NB4 (cell line): ENCODE measurements at regions not wholly inside any gene's neighbourhood (a gene's known extent, or its start where the extent isn't known, plus 50 kb on each side); places are given as distances from the start of the nearest gene placed in this dataset.

Experiments
- POLR2A ChIP-seq: IDR thresholded peaks from 2 replicates; pipeline ENCODE4 v1.6.1; 2011; ENCODE audit warnings: mild to moderate bottlenecking; ENCODE audit not compliant: insufficient read length; ENCODE audit errors: extremely low read depth
- TF ChIP-seq, protein P1 (sequence below): IDR thresholded peaks from one replicate; pipeline ENCODE4 v1.5.1; 2012; ENCODE audit warnings: low read depth, low read length

DNA sequence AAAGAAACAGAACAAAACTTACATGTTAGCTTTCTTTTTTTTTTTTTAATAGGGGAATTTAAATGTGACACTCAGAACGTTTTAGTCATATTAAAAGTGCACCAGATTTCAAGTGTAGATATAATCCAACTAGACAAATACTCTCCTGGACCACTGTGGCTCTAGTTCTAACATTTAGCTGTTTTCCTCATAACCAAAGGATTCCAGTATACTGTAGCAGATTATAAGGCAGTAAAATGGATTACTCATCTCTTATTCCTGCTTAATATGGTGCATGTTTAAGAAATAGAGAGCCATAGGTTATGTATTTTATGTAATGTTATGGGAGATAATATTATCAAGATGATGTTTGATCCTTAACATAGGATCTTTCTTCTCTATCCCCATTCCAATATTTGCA lies 1339.5 kb upstream of the AGA start:
- TF ChIP-seq, protein P1, sequence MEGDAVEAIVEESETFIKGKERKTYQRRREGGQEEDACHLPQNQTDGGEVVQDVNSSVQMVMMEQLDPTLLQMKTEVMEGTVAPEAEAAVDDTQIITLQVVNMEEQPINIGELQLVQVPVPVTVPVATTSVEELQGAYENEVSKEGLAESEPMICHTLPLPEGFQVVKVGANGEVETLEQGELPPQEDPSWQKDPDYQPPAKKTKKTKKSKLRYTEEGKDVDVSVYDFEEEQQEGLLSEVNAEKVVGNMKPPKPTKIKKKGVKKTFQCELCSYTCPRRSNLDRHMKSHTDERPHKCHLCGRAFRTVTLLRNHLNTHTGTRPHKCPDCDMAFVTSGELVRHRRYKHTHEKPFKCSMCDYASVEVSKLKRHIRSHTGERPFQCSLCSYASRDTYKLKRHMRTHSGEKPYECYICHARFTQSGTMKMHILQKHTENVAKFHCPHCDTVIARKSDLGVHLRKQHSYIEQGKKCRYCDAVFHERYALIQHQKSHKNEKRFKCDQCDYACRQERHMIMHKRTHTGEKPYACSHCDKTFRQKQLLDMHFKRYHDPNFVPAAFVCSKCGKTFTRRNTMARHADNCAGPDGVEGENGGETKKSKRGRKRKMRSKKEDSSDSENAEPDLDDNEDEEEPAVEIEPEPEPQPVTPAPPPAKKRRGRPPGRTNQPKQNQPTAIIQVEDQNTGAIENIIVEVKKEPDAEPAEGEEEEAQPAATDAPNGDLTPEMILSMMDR, result no peak
- no peak for TF ChIP-seq POLR2A
